WTC11 (cell line): ENCODE measurements at regions not wholly inside any gene's neighbourhood (a gene's known extent, or its start where the extent isn't known, plus 50 kb on each side); places are given as distances from the start of the nearest gene placed in this dataset.

Experiments
- CREB1 ChIP-seq: sonication (generic); formaldehyde crosslinking; IDR thresholded peaks from 2 replicates; pipeline ENCODE4 v1.8.0; 2023; ENCODE audit warnings: mild to moderate bottlenecking, missing genetic modification reagents
- CTCF ChIP-seq: fragments of 200-600 bp; IDR thresholded peaks from 2 replicates; pipeline ENCODE4 v1.8.0; 2022; ENCODE audit warnings: antibody characterized with exemption
- PRRX2 ChIP-seq: fragments of 250-450 bp; sonication (Bioruptor Pico); IDR thresholded peaks from 2 replicates; pipeline ENCODE4 v1.8.0; 2021; ENCODE audit warnings: mild to moderate bottlenecking
- TF ChIP-seq, protein P1 (sequence below): sonication (generic); formaldehyde crosslinking; IDR thresholded peaks from 2 replicates; pipeline ENCODE4 v1.8.0; 2023; ENCODE audit warnings: mild to moderate bottlenecking, missing genetic modification reagents

DNA sequence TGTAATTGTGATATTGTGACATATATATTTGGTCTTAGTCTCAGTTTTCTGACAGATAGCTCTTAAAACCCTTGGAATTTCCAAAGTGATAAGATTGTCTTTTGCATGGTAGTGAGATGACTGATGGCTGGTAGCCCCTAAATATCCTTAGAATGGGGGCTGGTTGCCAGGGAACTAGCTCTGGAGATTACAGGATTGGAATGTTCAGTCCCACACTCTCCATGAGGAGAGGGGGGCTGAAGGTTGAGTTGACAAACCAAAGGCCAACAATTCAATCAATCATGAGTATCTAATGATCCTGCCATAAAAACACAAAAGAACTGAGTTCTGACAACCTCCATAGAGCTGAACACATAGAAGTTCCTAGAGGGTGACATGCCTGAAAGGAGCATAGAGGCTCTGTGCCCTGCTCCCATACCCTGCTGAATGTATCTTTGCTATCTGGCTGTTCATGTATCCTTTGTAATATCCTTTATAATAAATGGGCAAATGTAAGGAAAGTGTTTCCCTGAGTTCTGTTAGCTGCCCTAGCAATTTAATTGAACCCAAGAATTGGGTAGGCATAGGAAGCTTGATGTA, 1680.3 kb upstream of the PIK3C3 start:
- TF ChIP-seq CTCF (no peak), CREB1 (CRISPR knock-in tag) (no peak), PRRX2 (no peak)
- TF ChIP-seq, protein P1, sequence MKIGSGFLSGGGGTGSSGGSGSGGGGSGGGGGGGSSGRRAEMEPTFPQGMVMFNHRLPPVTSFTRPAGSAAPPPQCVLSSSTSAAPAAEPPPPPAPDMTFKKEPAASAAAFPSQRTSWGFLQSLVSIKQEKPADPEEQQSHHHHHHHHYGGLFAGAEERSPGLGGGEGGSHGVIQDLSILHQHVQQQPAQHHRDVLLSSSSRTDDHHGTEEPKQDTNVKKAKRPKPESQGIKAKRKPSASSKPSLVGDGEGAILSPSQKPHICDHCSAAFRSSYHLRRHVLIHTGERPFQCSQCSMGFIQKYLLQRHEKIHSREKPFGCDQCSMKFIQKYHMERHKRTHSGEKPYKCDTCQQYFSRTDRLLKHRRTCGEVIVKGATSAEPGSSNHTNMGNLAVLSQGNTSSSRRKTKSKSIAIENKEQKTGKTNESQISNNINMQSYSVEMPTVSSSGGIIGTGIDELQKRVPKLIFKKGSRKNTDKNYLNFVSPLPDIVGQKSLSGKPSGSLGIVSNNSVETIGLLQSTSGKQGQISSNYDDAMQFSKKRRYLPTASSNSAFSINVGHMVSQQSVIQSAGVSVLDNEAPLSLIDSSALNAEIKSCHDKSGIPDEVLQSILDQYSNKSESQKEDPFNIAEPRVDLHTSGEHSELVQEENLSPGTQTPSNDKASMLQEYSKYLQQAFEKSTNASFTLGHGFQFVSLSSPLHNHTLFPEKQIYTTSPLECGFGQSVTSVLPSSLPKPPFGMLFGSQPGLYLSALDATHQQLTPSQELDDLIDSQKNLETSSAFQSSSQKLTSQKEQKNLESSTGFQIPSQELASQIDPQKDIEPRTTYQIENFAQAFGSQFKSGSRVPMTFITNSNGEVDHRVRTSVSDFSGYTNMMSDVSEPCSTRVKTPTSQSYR (CRISPR knock-in tag) = no peak
